ENCODE measurements at regions not wholly inside any gene's neighbourhood (a gene's known extent, or its start where the extent isn't known, plus 50 kb on each side); places are given as distances from the start of the nearest gene placed in this dataset.

- Histone ChIP-seq H4K20me1 (ENCODE audit: insufficient read depth, low read length) (no peaks in the 10 kb centered on the region), H3K9ac (ENCODE audit: insufficient read depth, low read length, poor library complexity, severe bottlenecking) (no peak overlapping the region), H3K4me3 (replicated peaks in 1 of 3; ENCODE audit: low read depth in 2 of 3, low read length in 3 of 3) (no peak overlapping the region), H3K27me3 (ENCODE audit: control insufficient read depth in 2 of 2, insufficient read depth in 2 of 2, low read length in 2 of 2) (peaks cover 0 to 7% of the 10 kb centered on the region in 2 donors), H2AFZ (ENCODE audit: insufficient read depth, low read depth, low read length, poor library complexity, severe bottlenecking) (no peak overlapping the region), H3K79me2 (ENCODE audit: insufficient read depth, low read length) (no peaks in the 10 kb centered on the region), H3K36me3 (replicated peaks in 1 of 2; ENCODE audit: control insufficient read depth in 1 of 2, insufficient read depth in 2 of 2, low read length in 2 of 2) (no peaks in the 10 kb centered on the region), H3K4me1 (ENCODE audit: control insufficient read depth in 1 of 2, insufficient read depth in 2 of 2, low read length in 2 of 2) (no peaks in the 10 kb centered on the region), H3K4me2 (replicated peaks; ENCODE audit: extremely low read depth, low read length, poor library complexity, severe bottlenecking) (no peak overlapping the region), H3K9me3 (replicated peaks in 1 of 2; ENCODE audit: control insufficient read depth in 1 of 2, insufficient read depth in 1 of 2, low read length in 2 of 2) (no peaks in the 10 kb centered on the region), H3K27ac (ENCODE audit: low read depth in 1 of 2, low read length in 2 of 2) (no peak overlapping the region)
- no peak for DNase-seq
- H3K27me3 Mint-ChIP-seq (ENCODE audit: low read depth in 3 of 3), result peaks cover 0 to 41% (median 0%) of the 10 kb centered on the region in 3 donors
- TF ChIP-seq CTCF (IDR thresholded peaks at IDR 0.05), result no peak
- H3K9me3 Mint-ChIP-seq, result peaks cover 0 to 11% (median 2%) of the 10 kb centered on the region in 7 donors
- intact Hi-C loops (cut with micrococcal nuclease), result no loop called here
- H3K27ac Mint-ChIP-seq, result no peak overlapping the region
- no peaks in the 10 kb centered on the region for H3K4me1 Mint-ChIP-seq
- no CpG with 5 or more reads among the region's 1 CpG for WGBS (ENCODE audit: insufficient coverage)
- H3K4me3 Mint-ChIP-seq, result no peak overlapping the region
- H3K36me3 Mint-ChIP-seq, result no peaks in the 10 kb centered on the region
Measured at GRCh38 chrX:45815441-45815840, 614.8 kb upstream of the DIPK2B start.

- Mint-ChIP-seq H3K27ac (no peak overlapping the region), H3K27me3 (ENCODE audit: low read depth in 3 of 3) (peaks cover 0 to 47% (median 0%) of the 10 kb centered on the region in 3 donors), H3K36me3 (no peaks in the 10 kb centered on the region), H3K4me3 (no peak overlapping the region), H3K9me3 (peaks cover 0 to 4% (median 0%) of the 10 kb centered on the region in 7 donors), H3K4me1 (peaks cover 21% of the 10 kb centered on the region)
- no peaks in the 10 kb centered on the region for H4K20me1 ChIP-seq (ENCODE audit: insufficient read depth, low read length)
- no peak overlapping the region for H3K9ac ChIP-seq (ENCODE audit: insufficient read depth, low read length, poor library complexity, severe bottlenecking)
- no peak overlapping the region for H2AFZ ChIP-seq (ENCODE audit: insufficient read depth, low read depth, low read length, poor library complexity, severe bottlenecking)
- no peaks in the 10 kb centered on the region for H3K9me3 ChIP-seq (replicated peaks in 1 of 2; ENCODE audit: control insufficient read depth in 1 of 2, insufficient read depth in 1 of 2, low read length in 2 of 2)
- no peak for DNase-seq
- peaks cover 16 to 28% of the 10 kb centered on the region in 2 donors for H3K4me1 ChIP-seq (ENCODE audit: control insufficient read depth in 1 of 2, insufficient read depth in 2 of 2, low read length in 2 of 2)
- H3K4me2 ChIP-seq (replicated peaks; ENCODE audit: extremely low read depth, low read length, poor library complexity, severe bottlenecking), result no peak overlapping the region
- H3K4me3 ChIP-seq (replicated peaks in 1 of 3; ENCODE audit: low read depth in 2 of 3, low read length in 3 of 3), result no peak overlapping the region
- H3K79me2 ChIP-seq (ENCODE audit: insufficient read depth, low read length), result no peaks in the 10 kb centered on the region
- TF ChIP-seq CTCF (IDR thresholded peaks at IDR 0.05), result no peak
- H3K27me3 ChIP-seq (ENCODE audit: control insufficient read depth in 2 of 2, insufficient read depth in 2 of 2, low read length in 2 of 2), result peaks cover 0 to 21% of the 10 kb centered on the region in 2 donors
- 70% methylated on average over 2 of the region's 6 CpGs for whole genome bisulfite sequencing (ENCODE audit: insufficient coverage)
- intact Hi-C loops (cut with micrococcal nuclease), result no loop called here
- H3K36me3 ChIP-seq (replicated peaks in 1 of 2; ENCODE audit: control insufficient read depth in 1 of 2, insufficient read depth in 2 of 2, low read length in 2 of 2), result no peaks in the 10 kb centered on the region
- no peak overlapping the region for H3K27ac ChIP-seq (ENCODE audit: low read depth in 1 of 2, low read length in 2 of 2)
Measured at GRCh38 chrX:45811326-45811725, 610.6 kb upstream of the DIPK2B start.
